ENCODE measurements at regions not wholly inside any gene's neighbourhood (a gene's known extent, or its start where the extent isn't known, plus 50 kb on each side); places are given as distances from the start of the nearest gene placed in this dataset.

DNA sequence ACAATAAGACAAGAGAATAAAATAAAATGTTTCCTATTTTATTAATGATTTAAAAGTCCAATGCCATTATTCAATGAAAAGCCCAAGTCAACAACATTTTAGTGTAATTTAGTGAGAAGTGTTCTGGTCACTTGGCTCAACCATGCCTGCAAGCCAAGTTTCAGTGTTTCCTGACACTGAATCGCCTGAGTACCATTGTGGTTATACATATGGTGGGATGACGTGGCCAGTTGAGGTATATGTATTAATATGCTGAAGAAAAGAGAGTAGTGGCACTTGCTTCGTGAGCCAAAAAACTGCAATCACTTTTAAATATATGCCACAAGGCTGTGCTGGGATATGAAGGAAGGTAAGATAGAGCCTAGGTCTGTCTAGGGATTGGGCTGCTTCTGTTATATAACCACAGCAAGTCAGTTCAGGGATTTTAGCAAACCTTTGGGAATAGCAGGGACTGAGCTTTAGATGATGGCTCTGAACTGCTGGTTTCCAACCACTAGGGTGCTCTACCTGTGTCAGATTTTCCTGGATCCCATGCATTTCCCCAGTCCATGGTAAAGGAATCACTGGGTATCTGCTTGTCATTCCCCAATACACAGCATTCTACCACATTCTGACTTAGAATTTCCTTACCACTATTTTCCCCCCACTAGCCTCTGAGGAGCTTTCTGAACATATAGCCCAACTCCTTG, 214.0 kb upstream of the PRPS1L1 start:
- no peak for DNase-seq (ENCODE audit: low read depth in 2 of 3, low spot score in 1 of 3)

DNA sequence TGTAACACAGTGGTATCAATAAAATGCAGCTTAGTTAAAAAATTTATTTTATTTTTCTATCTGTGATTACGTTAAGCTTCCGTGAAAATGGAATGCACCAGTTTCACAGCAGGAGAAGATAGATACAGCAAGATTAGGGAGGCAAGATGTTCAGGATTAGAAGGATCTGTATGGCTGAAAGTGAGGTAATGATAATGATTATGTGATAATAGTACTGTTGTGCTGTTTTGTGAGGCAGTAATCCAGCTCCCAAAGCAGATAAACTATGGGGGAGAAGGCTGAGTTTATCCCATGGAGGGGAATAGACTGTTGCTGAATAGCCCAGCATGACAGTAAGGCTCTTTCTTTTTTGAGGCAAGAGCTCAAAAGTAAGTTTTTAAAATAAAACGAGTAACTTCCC, 216.1 kb upstream of the PRPS1L1 start:
- DNase-seq (ENCODE audit: low read depth in 2 of 3, low spot score in 1 of 3) = no peak

DNA sequence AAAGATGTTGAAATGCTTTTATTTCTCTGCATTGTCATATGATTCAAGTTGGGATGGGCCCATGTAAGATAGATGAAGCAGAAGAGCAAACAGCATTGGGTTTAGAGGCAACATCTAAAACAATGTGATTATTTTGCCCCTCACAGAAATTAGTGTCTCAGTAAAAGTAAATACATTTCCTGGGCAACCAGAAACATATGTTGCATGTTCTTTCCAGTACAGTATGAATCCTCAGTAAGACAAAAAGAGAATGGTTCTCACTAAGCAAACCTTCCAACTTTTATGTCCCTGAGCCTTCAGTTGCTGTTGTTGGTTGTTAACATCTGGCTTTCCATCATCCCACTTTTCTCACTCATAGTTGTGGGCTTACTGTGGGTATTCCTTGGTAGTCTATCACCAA, 222.5 kb upstream of the PRPS1L1 start:
- no peak for DNase-seq (ENCODE audit: low read depth in 2 of 3, low spot score in 1 of 3)

DNA sequence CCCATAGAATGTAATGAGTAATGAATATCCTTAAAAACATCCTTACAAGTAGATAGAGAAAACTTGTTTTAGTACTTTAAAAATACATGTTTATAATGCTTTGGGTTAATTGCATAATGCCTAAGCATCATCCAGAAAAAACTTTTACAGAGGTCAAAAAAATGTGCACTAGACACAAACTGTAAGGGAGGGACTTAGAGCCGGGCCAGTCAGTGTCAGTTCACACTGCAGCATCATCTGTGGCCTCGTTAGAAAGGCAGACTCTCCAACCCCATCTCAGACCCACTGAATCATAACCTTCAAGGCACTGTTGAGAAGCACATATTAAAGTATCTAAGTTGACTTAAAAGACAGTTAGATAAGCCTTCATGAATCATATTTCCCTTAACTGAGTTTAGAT, 230.1 kb upstream of the PRPS1L1 start:
- no peak for DNase-seq (ENCODE audit: low read depth in 2 of 3, low spot score in 1 of 3)

DNA sequence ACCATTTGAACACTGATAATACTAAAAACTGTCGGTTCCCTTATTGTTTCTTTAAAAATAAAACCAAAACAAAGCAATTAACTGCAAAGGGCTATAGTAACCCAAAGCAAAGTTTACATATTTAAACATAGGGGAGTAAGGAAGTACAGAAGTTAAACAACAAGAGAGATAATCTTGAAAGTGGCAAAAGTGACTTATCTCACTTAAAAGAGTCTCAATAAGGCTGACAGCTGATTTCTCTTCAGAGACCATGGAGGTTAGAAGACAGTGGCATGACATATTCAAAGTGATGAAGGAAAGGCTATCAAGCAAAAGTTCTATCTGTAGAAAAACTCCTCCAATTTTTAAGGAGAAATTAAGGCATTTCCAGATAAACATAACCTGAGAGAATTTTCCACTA, 233.5 kb upstream of the HDAC9 start:
- no peak for DNase-seq (ENCODE audit: low read depth in 2 of 3, low spot score in 1 of 3)

DNA sequence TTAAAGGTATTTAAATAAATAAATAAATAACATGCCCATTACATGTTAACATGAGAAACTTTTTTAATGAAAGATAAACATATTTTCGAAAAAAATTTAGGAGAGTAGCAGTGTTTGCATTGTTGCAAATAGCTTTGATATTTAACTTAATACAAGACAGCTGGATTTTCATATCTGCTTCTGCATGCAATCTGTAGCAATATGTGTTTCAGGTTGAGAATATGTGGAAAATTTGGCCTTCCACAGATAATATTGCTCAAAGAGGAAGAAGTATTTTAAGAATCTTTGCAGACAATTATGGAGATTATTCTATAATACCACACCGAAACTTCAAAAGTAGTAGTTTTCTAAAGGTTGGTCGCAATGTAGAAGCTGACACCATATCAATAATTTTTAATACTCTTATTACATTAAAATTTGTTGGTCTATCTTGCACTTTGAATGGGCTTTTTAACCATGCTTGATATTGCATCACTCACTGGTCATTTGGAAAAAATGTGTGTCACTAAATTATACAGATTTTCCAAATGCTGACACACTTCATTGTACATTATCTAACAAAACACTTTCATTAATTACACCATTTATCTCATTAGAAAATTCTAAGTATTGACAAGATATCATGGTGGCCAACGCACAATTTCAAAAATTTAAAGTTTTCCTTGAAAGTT, 229.8 kb upstream of the HDAC9 start:
- no peak for DNase-seq (ENCODE audit: low read depth in 2 of 3, low spot score in 1 of 3)

DNA sequence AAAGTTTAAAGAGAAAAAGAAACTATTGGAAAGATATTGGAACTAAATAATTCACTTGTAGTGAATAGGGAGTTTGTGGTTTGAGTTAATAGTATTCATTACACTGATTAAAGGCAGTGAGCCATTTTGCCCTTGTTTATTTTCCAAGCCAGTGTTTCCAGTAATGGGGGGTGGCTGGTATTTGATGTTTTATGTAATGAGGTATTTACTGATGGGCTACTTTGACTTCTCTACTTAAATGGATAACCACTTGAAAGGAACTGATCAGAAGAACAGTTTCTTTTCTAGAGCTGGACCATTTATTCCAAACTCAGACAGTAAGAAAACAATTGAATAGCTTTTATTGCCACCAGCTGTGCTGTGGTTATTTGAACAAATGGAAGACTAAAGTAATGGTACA, 227.0 kb upstream of the HDAC9 start:
- no peak for DNase-seq (ENCODE audit: low read depth in 2 of 3, low spot score in 1 of 3)

DNA sequence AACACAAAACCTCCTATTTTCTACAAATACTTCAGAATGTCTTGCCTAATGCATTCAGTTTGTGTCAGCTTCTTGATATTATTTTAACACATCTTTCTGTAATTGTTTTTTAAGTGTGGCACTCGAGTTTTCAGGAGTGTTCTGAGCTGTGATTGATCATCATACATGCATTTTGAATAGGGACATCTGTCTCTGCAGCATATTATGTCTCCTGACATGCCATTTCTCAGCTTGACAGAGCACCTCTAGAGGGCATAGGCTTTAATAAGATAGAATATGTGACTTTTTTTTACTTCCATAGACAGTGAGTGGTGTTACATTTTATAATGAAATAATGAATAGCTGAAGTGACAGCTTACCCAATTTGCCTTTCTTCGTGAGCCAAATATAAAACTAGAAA, 219.2 kb upstream of the HDAC9 start:
- DNase-seq (ENCODE audit: low read depth in 2 of 3, low spot score in 1 of 3) = no peak

DNA sequence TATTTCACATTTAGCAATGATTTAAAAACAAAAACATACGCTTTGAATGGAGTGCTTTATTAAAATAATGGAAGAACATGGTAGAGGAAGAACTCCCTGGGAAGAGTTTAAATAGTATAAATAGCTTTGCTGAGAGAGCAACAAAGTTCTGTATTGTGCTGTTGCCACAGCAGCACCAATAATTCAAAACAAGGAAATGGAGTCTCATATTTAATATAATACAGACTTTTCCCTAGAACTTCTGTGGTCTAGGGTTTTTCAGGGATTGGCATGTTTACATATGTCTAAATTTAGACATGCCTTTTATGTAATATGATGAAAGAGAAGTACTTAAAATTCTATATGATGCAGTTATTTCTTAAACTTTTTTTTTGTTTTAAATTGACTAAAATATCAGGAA, 217.2 kb upstream of the HDAC9 start:
- DNase-seq (ENCODE audit: low read depth in 2 of 3, low spot score in 1 of 3) = no peak

DNA sequence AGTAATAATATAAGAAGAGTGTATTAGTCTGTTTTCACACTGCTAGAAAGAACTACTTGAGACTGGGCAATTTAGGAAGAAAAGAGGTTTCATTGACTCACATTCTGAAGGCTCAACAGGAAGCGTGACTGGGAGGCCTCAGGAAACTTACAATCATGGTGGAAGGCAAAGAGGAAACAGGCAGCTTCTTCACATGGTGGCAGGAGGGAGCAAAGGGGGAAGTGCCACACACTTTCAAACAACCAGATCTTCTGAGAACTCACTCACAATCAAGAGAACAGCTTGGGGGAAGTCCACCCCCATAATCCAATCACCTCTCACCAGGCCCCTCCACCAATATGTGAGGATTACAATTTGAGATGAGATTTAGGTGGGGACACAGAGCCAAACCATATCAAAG, 212.5 kb upstream of the HDAC9 start:
- DNase-seq (ENCODE audit: low read depth in 2 of 3, low spot score in 1 of 3) = no peak

DNA sequence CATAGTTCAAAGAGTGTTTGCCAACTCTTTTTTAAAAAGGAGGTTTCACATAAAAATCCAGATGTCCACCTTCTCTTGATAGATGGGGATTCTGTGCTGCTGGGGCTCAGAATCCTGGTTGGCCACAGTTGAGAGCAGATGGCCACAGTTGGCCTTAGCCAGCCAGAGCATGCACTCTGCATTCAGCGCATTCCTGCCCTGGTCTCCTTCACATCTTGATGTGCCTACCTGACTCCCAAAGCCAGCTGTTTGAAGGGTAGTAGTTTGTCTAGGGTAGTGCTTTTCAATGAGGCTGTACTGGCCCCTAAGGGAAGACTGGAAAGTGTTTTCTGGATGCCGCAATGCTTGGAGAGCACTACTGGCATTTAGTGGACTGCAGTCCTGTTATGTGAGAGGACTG, 208.1 kb upstream of the HDAC9 start:
- no peak for DNase-seq (ENCODE audit: low read depth in 2 of 3, low spot score in 1 of 3)

DNA sequence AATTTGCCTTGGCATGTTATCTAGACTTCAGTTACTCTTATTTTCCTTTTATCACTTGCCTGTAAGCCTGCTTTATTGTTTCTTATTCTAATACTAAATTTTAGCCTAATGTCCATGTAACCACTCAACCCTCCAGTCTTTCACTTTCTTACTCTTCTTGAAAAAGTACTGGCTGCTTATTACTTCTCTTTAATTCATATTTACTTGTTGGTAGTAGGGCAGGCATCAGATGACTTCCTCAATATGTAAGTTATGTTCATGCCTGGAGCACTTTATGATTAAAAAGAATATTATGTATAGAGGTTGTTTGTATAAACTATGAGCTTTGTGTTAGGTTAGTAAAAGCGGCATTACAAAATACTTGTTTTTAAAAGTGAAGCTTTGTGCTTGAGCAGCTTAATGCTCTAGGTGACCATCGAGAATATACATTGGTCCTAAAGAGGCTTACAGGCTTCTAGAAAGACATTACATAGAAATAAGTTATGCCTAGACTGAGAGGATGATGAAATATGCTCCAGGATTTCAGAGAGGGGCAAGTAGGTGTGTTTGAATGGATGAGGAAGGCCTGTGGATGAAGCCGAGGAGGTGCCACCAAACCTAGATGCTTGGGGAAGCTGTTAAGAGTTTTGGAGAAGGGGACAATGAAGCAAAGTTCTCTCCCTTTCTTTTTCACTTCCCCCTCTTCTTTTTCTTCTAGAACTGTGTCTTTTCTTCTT, 207.1 kb upstream of the HDAC9 start:
- no peak for DNase-seq (ENCODE audit: low read depth in 2 of 3, low spot score in 1 of 3)

DNA sequence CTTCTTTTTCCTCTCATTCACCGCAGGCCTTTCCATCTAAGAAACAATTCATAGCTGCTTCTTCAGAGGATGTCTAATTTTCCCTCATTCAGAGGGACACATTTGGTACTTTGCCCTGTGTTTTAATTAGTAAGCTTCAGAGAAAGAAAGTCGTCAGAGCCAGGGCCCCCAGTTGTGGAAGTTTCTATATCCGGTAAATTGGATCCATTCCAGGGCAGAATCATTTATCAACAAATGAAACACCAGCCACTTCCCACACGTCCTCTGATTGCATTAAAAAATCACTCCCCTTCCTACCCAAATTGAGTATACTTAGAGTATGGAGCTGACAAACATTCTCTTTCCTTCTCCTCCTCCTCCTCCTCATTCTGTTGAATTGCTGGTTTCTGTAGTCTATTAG, 205.8 kb upstream of the HDAC9 start:
- DNase-seq (ENCODE audit: low read depth in 2 of 3, low spot score in 1 of 3) = no peak

DNA sequence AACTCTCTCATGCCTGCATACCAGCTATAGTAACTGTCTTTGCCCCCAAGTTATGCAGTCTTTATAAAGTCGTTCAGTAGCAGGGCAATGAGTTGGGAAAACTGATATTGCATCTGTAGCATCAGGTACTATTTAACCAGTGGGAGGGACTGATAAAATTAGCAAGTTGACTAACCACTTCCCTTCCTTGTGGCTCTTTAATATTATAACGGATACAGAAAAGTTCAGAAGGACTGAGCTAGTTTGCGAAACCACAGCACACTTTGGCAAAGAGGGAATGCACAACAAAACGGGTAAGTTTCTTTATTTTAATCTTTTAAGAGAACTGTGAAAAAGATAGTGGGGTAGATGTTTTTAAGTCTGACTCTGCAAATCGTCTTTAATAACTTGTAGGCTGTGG, 205.3 kb upstream of the HDAC9 start:
- no peak for DNase-seq (ENCODE audit: low read depth in 2 of 3, low spot score in 1 of 3)

DNA sequence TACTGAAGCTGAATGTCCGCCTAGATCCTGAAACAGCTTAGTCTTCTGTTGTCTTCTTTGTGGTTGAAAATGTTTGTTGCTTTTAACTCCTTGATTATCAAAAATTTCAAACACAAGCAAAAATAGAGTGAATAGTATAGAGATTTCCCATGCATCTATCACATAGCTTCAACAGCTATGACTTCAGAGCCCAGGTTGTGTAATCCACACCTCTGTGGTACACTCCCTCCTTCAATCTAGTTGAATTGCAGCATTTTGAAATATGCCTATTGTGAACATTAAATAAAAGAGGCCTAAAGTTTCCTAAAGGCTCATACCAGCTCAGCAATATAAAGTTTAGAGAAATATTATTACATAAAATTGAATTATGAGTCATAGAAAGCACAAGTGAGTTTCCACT, 204.7 kb upstream of the HDAC9 start:
- DNase-seq (ENCODE audit: low read depth in 2 of 3, low spot score in 1 of 3) = no peak

DNA sequence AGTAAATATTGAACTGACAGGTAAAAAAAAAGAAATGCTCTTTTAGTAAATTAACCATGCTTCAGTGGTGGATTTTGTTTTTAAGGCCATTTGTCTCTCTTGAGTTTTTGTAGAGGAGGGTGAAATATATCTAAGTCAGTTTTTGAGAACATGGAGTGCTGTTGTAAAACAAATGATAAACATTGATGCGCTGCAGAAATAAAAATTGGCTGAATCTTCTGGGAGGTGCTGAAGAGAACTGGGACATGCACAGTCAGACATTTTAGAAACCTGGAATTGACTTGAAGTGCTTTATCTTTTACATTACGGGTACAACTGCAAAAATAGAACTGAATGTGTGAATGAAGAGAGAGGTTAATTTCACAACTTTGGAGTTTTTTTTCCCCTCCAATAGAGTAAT, 203.0 kb upstream of the HDAC9 start:
- DNase-seq (ENCODE audit: low read depth in 2 of 3, low spot score in 1 of 3) = no peak

DNA sequence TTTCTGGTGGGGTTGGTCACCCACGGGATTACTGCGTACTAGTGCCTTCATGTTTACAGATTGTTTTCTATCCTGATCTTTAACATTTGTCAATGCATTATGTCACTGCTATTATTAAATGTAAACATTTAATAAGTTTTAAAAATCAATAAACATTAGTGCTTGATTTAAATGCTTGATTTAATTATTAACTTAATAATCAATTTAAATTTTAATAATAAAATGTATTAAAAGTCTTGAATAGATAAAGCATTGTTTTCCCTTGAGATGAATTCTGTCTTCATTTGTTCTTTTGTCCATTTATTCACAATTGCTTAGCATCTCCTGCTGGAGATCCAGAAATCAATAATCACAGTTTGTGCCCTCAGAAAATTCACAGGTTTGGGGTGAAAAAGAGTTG, 201.8 kb upstream of the HDAC9 start:
- no peak for DNase-seq (ENCODE audit: low read depth in 2 of 3, low spot score in 1 of 3)

DNA sequence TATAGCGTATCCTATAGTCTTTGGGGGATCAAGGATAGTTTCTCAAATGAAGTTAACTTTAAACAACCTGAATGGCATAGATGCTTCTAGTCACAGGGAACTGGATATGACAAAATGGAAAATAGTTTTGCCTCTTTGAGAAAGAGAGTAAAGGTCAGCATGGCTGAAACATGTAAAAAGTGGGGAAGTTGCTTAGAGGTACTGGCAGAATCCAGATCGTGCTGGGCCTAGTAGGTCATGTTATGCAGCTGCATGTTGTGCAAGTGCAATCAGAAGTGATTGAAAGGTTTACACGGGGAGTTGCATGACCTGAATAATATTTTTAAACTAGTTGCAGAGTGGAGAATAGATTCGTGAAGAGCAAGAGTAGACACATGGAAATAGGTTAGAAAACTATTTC, 201.1 kb upstream of the HDAC9 start:
- DNase-seq (ENCODE audit: low read depth in 2 of 3, low spot score in 1 of 3) = no peak

DNA sequence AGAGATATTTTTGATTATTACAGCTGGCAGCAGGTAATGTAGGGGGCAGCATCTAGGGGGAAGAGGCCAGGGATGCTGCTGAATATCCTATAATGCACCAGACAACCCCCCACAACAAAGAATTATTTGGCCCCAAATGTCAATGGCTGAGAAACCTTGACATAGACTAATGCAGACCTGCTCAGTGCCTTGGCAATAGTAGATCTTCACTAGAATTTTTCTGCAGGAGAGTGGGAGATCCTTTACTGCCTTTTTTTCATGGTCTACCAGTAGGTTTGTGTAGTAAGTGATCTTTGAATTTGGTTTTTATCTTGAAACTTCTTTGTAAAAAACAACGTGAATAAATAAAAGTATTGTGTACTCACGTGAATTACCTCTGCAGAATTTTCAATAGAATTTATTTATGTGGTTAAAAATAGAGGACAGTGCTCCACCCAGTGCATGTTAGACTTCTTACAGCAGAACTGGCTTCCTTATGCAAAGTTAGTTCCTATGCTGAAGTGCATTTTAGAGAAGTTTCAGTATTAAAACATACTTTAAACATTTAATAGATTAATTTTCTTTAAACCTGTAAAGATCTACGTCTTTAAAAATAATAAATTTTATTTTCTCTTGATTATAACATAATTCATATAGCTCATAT, 199.6 kb upstream of the HDAC9 start:
- DNase-seq (ENCODE audit: low read depth in 2 of 3, low spot score in 1 of 3) = no peak

DNA sequence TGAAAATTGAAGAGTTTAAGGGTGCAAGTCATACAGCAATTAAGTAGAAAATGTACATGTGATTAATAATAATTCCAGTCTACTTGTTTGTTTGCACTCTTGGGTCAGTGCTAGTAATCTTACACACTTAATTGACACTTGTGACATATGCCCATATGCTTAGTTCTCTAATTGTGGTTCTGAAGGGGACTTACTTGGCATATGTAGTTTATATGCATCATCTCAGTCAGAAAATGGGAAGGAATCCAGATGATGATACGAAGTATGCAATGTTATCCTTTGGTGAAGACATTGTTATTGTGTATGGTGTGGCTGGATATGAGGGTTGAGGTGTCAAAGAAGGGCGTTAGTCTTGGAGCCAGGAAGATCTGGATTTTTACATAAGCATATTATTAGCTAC, 193.5 kb upstream of the HDAC9 start:
- no peak for DNase-seq (ENCODE audit: low read depth in 2 of 3, low spot score in 1 of 3)

DNA sequence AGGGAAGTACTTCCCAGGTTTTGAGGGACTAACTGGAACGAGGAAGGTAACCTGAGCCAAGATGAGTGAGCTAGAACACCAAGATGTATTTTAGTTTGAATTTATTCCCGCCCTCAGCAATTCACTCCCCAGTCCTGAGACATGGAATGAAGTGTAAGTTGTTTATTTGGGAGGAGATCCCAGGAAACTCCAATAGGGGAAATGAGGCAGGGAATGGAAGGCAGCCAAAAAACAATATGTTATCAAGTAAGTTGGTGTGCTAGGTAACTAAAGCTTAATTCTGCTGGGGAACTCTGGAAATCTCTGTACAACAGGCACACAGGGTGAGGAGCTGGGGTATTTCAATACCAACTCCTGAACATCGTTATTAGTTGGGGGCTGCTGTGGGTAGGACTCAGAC, 189.7 kb upstream of the HDAC9 start:
- no peak for DNase-seq (ENCODE audit: low read depth in 2 of 3, low spot score in 1 of 3)

DNA sequence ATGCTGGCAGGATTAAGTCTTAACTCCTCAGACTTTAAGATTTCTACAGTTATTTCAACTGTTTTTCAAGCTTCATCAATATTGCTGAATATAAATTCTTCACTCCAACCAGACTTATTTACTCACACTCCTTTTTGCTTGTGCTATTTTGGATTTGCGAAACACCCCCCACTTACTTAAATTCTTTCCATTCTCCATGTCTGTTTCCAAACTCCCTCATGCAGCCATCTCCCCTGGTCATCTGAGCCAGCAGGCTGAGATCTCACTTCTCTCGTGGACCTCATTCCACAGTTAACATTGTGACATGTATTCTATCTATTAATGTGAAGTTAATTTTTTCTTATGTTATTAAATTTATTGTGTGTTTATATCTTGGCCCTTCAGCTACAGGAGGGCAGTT, 188.9 kb upstream of the HDAC9 start:
- DNase-seq (ENCODE audit: low read depth in 2 of 3, low spot score in 1 of 3) = no peak
